ENCODE measurements at regions not wholly inside any gene's neighbourhood (a gene's known extent, or its start where the extent isn't known, plus 50 kb on each side); places are given as distances from the start of the nearest gene placed in this dataset.

DNA sequence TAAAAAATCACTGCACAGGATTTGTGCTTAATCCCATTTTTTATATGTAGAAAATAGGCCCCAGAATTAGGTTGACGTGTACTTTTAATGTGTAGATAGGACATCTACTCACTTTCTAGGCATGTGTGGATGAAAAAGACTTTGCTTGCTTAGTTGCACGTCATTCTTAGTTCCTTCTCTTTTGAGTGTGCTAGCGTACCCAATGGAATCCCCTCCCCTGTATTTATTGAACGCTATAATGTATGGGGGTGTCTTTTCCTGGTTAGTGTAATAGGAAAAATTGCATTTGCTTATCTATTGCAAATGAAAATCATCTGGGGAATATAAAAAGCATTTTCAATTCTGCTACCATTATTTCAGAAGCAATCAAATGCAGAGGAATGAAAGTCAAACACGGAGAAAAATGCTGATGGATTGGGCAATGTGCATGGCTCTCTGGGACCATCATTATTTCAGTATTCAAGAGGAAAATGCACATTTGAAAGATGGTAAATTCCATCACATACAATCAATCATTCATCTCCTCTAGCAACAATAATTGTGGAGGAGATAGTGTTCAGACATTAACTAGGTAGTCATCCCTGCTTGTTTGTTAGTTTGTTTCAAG, 277.0 kb upstream of the B3GALT2 start (continued):
- TF ChIP-seq XRCC5 (IDR thresholded peaks at IDR 0.05; ENCODE audit: low read depth, low read length) (no peak), CREBBP (IDR thresholded peaks at IDR 0.05; ENCODE audit: low read depth, low read length) (no peak), ZFP1 (CRISPR knock-in tag; IDR thresholded peaks at IDR 0.05) (no peak), ZBTB1 (CRISPR knock-in tag; IDR thresholded peaks at IDR 0.05; ENCODE audit: borderline replicate concordance, low read depth) (no peak), FOXK2 (conservative IDR thresholded peaks at IDR 0.05 in 1 of 2, IDR thresholded peaks at IDR 0.05 in 1 of 2; ENCODE audit: low read depth in 2 of 2) (no peak), KDM2B (CRISPR knock-in tag; IDR thresholded peaks at IDR 0.05) (no peak), FOSL1 (tag; conservative IDR thresholded peaks at IDR 0.05) (no peak)
- TF ChIP-seq, protein P1, sequence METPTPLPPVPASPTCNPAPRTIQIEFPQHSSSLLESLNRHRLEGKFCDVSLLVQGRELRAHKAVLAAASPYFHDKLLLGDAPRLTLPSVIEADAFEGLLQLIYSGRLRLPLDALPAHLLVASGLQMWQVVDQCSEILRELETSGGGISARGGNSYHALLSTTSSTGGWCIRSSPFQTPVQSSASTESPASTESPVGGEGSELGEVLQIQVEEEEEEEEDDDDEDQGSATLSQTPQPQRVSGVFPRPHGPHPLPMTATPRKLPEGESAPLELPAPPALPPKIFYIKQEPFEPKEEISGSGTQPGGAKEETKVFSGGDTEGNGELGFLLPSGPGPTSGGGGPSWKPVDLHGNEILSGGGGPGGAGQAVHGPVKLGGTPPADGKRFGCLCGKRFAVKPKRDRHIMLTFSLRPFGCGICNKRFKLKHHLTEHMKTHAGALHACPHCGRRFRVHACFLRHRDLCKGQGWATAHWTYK (CRISPR knock-in tag; IDR thresholded peaks at IDR 0.05): no peak
- TF ChIP-seq, protein P2, sequence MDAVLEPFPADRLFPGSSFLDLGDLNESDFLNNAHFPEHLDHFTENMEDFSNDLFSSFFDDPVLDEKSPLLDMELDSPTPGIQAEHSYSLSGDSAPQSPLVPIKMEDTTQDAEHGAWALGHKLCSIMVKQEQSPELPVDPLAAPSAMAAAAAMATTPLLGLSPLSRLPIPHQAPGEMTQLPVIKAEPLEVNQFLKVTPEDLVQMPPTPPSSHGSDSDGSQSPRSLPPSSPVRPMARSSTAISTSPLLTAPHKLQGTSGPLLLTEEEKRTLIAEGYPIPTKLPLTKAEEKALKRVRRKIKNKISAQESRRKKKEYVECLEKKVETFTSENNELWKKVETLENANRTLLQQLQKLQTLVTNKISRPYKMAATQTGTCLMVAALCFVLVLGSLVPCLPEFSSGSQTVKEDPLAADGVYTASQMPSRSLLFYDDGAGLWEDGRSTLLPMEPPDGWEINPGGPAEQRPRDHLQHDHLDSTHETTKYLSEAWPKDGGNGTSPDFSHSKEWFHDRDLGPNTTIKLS (IDR thresholded peaks at IDR 0.05; ENCODE audit: borderline replicate concordance, low read depth): no peak

All from K562 (cell line).